GM21423 (cell line): ENCODE measurements at regions not wholly inside any gene's neighbourhood (a gene's known extent, or its start where the extent isn't known, plus 50 kb on each side); places are given as distances from the start of the nearest gene placed in this dataset.
"Not testable (repeated sequence)": the region's sequence is repeated elsewhere in the genome, so short reads cannot be mapped to it uniquely, and the experiment has no call there.

Source experiments
- ATAC-seq: cut with Tn5 transposase; IDR thresholded peaks from one replicate; pipeline ENCODE4 v1.9.1; 2021; ENCODE audit warnings: mild to moderate bottlenecking, moderate library complexity; ENCODE audit not compliant: unreplicated experiment

DNA sequence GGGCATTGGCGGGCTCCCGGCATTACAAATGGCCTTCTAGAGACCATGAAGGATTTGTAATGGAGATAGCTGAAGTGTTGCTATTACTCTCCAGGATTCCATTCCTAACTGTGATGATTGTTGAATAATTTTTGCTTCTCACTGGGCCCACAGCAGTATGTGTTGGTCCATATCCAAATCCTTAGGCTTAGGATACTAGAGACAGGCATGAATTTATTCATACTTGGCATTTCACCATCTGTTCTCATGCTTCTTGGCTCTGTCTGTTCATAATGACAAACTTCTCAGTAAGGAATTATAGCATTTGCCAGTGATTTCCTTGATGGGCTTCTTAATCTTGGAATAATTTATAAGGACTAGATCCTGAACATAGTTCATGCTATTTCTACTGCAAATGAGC lies 832.9 kb downstream of the C12orf50 start:
- ATAC-seq, result no peak

DNA sequence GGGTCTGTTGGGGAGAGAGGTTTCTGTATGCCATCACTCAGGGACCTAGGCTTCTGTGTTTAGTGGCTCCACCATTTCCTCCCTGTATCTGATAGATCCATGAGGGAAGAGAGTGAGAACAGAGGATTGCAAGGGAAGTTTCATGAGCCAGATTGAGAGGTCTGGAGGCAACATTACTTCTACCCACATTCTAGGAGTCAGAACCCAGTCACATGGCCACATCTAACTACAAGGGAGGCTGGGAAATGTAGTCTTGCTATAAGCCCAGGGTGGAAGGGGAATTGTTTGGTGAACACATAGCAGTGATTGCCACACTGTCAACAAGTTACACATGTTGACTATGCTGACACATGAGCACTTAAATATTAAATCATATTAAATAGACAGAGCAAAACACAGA lies 834.8 kb downstream of the C12orf50 start:
- ATAC-seq, result not testable (repeated sequence)

DNA sequence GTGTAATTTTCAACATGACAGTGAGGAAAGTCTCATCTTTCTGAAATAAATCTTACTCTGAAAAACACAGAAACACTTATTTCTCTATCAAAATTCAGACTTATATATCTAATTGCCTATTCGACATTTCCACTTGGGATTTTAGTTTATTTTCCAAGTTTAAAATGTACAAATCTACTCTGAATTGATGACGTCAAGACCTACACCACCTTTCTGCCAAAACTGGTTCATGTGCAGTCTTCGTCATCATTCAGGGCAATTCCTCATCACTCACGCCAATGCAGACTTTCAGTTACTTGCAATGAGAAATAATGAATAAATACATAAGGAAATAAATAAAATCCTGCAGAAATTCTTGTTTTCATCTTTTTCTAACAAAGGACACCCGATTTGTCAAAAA lies 843.8 kb downstream of the C12orf50 start:
- ATAC-seq, result no peak

DNA sequence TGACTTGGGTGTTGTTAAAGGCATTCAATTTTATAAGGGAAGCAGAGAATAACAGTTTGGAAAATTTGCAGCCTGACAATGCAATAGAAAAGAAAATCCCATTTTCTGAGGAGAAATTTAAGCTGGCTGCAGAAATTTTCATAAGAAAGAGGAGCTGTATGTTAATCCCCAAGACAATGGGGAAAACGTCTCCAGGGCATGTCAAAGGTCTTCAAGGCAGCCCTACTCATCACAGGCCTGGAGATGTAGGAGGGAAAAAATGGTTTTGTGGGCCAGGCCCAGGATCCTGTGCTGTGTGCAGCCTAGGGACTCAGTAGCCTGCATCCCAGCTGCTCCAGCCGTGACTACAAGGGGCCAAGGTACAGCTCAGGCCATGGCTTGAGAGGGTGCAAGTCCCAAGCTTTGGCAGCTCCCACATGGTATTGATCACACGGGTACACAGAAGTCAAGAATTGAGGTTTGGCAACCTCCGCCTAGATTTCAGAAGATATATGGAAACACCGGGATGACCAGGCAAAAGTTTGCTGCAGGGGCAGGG lies 846.4 kb downstream of the C12orf50 start:
- ATAC-seq, result no peak

DNA sequence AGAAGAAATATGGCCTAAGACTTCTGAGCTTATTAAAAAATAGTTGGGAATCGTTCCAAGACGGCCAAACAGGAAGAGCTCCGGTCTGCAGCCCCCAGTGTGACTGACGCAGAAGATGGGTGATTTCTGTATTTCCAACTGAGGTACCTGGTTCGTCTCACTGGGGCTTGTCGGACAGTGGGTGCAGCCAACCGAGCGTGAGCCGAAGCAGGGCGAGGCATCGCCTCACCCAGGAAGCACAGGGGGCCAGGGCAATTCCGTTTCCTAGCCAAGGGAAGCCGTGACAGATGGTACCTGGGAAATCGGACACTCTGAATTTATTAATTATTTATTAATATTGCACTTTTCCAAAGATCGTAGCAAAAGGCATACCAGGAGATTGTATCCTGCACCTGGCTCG lies 857.8 kb downstream of the C12orf50 start:
- ATAC-seq, result no peak

DNA sequence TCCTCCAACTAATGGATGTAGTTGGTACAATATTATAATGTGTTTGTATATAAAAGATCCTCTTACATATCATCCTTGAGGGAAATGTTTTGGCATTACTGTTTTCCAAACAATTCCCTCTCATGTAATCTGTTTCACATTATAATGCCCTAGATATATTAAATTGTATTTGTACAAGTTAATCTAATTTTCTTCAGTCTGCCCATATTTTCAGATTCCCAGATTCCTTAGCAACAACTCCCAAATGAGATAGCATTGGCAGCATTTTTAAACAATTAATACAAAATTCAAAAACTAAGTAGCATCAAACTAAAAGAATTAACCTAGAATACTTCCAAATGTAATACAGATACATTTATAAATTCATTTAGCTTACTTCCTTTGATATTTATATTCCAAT lies 860.2 kb downstream of the C12orf50 start:
- ATAC-seq, result no peak

DNA sequence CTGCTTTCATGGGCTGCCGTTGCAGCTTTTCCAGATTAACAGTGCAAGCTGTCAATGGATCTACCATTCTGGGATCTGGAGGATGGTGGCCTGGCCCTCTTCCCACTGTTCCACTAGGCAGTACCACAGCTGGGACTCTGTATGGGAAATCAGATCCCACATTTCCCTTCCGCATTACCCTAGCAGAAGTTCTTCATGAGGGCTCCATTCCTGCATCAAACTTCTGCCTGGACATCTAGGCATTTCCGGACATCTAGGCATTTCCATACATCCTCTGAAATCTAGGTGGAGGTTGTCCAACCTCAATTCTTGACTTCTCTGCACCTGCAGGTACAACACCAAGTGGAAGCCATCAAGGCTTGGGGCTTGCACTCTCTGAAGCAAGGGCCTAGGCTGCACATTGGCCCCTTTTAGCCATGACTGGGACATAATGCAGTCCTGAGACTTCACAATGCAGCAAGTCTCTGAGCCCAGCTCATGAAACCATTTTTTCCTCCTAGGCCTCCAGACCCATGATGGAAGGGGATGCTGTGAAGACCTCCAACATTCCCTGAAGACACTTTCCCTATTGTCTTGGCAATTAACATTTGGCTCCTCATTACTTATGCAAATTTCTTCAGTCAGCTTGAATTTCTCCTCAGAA lies 863.3 kb downstream of the C12orf50 start:
- ATAC-seq, result no peak

DNA sequence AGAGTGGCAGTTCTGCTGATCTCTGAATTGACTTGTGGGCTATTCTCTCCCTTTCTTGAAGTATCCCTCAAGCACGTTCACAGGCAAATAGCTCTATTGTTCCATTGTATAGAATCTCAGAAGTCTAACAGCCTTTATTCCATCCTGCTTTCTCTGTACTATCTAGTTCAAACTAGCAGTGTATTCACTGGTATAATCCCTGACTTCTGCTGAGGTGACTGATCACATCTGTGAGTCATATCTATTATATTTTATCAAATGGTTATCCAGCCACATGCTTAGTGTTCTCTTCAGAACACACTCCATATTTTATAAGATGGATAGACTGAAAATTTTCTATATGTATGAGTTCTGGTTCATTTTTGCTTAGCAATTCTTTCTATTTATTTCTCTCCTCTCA lies 866.1 kb downstream of the C12orf50 start:
- no peak for ATAC-seq

DNA sequence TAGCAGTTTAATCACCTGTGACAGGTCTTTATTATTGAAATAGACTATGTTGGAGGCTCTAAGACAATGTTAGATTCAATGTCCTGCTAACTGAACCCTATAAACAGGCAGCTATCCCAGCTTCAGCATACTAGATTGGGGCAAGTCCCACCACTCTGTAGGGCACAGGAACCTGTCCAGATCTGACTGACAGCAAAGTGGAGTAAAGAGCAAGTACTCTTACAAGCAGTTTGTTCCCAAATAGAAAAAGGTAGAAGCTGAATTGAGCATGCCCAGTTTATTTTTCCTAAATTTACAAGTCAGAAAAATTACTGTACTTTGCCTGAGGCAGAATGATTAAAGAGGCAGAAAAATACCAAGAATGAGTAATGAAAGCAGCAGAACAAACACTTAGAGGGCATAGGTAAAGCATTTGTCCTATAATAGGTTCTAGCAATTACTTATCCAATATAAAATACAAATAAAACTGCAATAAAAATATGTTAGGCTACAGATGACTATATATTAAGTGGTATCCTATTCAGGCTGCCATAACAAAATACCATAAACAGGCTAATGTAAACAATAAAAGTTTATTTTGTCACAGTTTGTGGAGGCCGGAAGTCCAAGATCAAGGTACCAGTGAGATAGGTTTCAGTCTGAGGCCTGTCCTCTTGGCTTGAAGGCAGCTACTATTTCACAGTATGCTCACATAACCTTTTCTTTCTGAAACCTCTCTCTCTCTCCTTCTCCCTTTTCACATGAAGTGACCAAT lies 868.2 kb downstream of the C12orf50 start:
- no peak for ATAC-seq

DNA sequence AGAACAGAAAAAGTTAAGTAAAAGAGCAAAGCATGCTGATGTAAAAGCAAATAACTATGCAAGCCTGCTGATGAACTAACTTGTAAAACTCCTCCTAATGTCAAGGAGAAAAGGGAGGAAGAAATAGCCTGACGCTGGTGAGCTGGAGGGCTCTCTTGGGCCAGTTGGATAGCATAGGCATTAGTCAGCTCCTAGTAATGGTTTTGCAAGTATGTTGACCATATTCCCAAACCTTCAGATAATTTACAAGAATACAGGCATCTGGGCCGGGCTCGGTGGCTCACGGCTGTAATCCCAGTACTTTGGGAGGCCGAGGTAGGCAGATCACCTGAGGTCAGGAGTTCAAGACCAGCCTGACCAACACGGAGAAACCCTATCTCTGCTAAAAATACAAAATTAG lies 871.4 kb downstream of the C12orf50 start:
- ATAC-seq, result no peak

DNA sequence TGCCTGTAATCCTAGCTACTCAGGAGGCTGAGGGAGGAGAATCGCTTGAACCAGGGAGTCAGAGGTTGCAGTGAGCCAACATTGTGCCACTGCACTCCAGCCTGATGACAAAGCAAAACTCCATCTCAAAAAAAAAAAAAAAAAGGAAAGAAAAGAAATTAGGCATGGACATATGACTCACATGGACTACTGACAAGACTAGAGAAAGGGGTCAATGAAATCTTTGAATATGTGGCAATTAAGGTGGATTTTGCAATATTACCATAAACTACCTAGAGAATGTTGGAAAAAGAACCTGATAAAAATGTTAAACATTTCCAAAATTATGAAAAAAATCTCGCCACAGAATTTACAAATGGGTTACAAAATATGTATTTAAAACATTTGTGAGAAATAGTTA lies 873.6 kb downstream of the C12orf50 start:
- ATAC-seq, result no peak

DNA sequence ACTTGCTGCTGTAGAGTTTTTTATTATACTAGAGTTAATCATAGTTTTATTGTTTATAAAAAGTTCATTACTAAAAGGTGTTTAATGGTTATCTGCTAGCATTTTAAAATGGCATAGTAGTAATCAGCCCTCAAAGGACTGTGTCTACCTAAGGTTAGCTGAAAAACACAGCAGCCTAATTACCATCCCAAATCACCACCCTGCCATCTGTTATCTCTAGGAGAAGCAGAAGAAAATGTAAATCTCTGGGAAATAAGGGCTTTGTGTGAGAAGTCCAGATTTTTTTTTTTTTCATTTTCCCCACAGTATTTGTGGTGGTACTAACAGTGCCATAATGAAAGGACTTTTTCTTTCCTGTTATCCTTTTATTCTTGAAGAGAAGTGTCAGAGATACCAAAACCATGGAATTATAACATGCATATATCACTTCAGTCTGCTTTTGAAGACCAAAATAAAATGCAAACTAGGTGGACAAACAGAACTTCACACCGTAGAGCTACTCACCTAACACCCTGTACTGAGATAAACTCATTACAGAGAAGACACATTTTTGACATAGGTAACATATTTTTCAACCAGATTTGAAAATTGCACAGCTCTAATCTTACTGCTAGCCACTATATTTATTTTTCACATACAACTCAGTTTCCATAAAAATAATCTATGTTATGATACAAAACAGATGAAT lies 876.2 kb downstream of the C12orf50 start:
- ATAC-seq, result no peak

DNA sequence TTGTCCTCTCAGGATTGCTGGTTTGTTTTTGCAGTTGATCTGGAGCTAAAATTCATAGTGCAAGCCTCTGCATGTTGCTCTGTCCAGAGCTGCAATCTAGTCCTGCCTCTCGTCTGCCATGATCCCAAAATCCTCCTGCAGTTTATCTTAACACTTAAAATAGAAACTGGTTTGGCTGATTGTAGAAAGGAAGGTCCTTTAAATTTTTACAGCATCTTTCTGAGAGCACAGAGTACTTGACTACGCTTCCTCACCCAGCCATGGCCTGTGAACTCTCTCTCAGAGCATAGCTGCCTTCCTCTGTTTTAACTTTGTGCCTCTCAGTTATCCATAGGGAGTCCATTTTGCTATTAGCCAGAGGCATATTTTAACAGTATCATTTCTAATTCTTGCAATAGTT lies 877.1 kb downstream of the C12orf50 start:
- no peak for ATAC-seq

DNA sequence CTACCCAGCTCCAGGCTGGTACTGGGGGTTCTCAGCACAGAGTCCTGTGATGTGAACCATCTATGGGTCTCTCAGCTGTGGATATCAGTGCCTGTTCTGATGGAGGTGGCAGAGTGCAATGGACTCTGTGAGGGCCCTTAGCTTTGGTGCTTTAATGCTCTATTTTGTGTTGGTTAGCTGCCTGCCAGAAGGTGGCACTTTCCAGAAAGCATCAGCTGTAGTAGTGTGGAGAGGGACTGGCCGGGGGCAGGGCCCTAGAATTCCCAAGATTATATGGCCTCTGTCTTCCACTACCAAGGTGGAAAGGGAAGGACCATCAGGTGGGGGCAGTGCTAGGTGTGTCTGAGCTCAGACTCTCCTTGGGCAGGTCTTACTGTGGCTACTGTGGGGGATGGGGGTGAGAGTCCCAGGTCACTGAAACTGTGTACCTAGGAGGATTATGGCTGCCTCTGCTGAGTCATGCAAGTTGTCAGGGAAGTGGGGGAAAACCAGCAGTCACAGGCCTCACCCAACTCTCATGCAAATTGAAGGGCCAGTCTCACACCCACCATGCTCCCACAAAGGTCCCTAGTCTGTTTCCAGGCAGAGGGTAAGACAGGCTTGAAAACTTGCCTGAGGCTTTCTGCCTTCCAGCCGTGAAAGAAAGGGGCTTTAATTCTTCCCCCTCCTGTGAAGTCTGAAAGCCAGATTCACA lies 878.1 kb downstream of the C12orf50 start:
- ATAC-seq, result no peak

DNA sequence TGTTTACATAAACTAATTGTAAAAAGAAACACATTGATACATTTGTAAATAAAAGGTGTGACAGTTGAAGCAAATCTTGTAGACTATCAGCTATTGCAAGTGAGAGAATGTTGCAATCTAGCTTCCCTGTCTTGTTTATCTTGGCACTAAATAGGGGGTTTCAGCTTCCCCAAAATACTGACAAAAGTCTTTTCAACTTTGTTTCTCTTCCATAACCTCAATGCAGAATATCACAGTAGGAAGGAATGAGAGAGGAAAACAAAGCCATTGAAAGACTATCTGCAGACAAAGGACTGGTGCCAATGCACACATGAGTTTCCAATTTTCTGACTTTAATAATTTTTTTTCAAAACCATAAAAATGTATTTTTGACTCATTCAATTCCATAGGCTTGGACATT lies 886.2 kb upstream of the MGAT4C start:
- ATAC-seq, result no peak

DNA sequence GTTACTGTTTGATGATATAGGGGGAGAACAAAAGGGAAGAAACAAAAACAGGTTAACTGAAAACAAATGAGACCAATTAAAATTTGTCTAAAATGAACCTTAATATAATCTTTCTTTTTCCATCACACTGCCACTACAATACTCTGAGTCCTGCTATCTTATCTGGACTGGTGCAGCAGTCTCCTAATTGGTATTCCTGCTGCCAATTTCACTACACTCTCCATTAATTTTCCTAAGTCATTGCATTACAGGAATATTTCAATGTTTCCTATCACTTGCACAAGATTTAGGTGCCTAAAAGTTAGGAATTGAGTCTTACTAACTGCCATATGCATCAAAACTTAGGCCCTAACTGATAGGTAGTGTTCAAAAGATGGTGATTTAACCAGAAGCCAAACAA lies 884.9 kb upstream of the MGAT4C start:
- no peak for ATAC-seq

DNA sequence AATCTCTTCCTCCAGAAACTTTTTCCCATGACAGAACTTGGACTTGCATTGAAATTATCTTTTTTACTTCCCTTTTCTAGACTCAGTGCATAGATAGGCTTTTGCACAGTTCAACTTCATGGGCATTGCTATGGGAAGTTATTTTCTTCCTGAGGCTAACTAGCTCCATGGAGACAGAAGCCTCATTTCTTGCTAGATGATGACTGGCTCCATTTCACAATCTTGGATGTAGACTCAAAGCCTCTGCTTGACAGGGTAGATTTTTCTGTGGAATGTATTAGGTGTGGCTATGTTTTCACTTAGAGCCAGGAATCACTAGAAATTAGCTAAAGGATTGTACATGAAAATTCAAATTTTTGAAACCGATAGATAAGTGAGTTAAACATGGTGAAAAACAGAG lies 884.1 kb upstream of the MGAT4C start:
- no peak for ATAC-seq

DNA sequence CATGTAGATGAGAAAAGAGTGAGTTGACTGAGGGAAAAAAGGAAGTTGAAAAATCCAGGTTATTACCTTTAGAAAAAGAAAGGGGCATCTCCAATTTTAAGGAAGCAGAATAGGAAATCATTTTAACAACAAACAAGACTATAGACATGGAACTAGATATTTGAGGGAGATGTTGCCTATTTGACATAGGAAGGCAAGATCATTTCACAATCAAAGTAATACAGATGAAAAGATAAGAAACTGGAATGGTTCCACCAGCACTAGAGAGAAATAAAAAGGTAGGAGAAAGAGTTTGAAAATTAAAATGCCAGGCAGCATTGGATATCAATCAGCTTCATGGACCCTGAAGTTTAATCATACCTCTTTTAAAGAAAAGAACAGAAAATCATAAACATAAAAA lies 881.0 kb upstream of the MGAT4C start:
- ATAC-seq, result no peak

DNA sequence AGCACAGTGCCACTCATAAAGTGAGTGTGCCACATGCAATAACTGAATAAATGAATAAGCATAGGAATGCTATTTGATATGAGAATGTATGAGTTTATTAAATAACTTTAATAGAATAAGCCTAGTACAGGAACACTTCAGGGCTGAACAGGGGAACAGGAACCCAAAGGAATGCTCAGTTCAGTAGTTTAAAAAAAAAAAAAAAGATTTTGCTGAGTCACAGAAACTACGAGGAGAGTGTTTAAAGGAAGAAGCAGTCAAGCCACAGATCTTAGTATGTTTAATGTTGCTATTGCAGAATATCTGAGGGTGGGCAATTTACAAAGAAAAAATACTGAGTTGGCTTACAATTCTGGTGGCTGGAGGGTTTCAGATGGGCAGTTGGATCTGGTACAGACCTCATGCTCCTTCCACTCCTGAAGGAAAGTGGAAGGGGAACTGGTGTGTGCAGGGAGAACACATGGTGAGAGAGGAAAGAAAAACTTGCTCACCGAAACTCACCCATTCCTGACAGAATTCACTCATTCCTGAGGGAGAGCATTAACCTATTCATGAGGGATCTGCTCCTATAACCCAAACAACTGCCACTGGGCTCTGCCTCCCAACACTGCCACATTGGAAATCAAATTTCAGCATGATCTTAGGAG lies 880.3 kb upstream of the MGAT4C start:
- ATAC-seq, result no peak

DNA sequence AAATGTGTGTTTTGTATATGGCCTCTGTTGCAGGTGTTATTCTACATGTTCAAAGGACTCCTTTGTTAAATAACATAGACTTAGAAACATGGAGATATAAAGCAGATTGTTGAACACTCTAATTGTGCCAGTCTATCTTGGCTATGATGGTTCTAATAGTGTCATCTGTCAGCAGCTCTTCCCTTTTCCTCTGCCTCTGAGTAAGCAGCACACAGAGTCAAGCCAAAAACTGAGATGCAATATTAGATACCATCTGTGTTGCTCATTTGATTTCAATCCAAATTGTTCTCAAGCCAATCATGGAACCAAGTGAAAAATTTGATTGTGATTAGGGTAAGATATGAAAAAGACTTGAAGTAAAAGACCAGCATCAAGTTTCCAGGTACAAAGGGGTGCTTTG lies 871.1 kb upstream of the MGAT4C start:
- no peak for ATAC-seq

DNA sequence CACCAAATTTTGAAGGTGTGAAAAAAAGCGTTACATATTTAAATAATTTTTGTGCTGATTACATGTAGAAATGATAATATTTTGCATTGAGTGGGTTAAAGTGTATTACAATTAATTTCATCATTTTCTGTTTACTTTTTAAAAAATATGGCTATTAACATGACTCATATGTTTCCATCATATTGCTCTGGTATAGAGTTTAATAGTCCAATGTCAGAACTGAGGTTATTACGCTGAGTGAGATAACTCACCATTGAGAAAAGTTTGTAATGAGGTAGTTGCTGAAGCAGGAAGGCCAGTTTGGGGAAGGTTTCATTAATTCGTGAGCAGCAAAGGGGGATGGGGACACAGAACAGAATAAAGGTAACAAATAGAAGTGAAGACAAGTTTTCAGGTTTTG lies 865.7 kb upstream of the MGAT4C start:
- ATAC-seq, result no peak
